Endodermal cell (in vitro differentiated cells): ENCODE measurements at regions not wholly inside any gene's neighbourhood (a gene's known extent, or its start where the extent isn't known, plus 50 kb on each side); places are given as distances from the start of the nearest gene placed in this dataset.

ENCODE experiments used
- DNase-seq: peaks from one replicate; pipeline ENCODE4 v3.0.0-alpha.2; 2017
- H3K27ac ChIP-seq: 2 replicates; pipeline ENCODE4 v1.5.1; 2013; ENCODE audit warnings: mild to moderate bottlenecking, low read depth, low read length, moderate library complexity
- H3K27me3 ChIP-seq: 2 replicates; pipeline ENCODE4 v1.6.1; 2013; ENCODE audit warnings: mild to moderate bottlenecking, low read length, moderate library complexity; ENCODE audit not compliant: insufficient read depth, control insufficient read depth, poor library complexity, severe bottlenecking
- H3K36me3 ChIP-seq: 2 replicates; pipeline ENCODE4 v1.7.0; 2013; ENCODE audit warnings: mild to moderate bottlenecking, low read length, moderate library complexity; ENCODE audit not compliant: control insufficient read depth, insufficient read depth
- H3K4me1 ChIP-seq: one replicate; pipeline ENCODE4 v1.7.0; 2013; ENCODE audit warnings: low read length; ENCODE audit not compliant: control insufficient read depth, insufficient read depth
- H3K4me3 ChIP-seq: 2 replicates; pipeline ENCODE4 v1.5.1; 2013; ENCODE audit warnings: mild to moderate bottlenecking, low read length, moderate library complexity
- H3K9ac ChIP-seq: 2 replicates; pipeline ENCODE4 v1.6.1; 2013; ENCODE audit warnings: mild to moderate bottlenecking, low read length, moderate library complexity; ENCODE audit not compliant: poor library complexity, severe bottlenecking; ENCODE audit errors: extremely low read depth
- H3K9me3 ChIP-seq: 2 replicates; pipeline ENCODE4 v1.6.1; 2013; ENCODE audit warnings: mild to moderate bottlenecking, low read length, moderate library complexity; ENCODE audit not compliant: control insufficient read depth
- H3K27ac Mint-ChIP-seq: 2 replicates; pipeline ENCODE4 v1.8.0; 2020; ENCODE audit warnings: mixed read lengths
- H3K27me3 Mint-ChIP-seq: 2 replicates; pipeline ENCODE4 v1.8.0; 2021; ENCODE audit warnings: mild to moderate bottlenecking, mixed read lengths; ENCODE audit not compliant: insufficient read depth
- H3K36me3 Mint-ChIP-seq: 2 replicates; pipeline ENCODE4 v1.8.0; 2020; ENCODE audit warnings: low read depth, mixed read lengths
- H3K4me1 Mint-ChIP-seq: 2 replicates; pipeline ENCODE4 v1.8.0; 2020; ENCODE audit warnings: mixed read lengths
- H3K4me3 Mint-ChIP-seq: 2 replicates; pipeline ENCODE4 v1.8.0; 2020; ENCODE audit warnings: mild to moderate bottlenecking, moderate library complexity, mixed read lengths
- H3K9me3 Mint-ChIP-seq: 2 replicates; pipeline ENCODE4 v1.8.0; 2020; ENCODE audit warnings: mild to moderate bottlenecking, mixed read lengths
- CTCF ChIP-seq: fragments of 200-600 bp; sonication (generic); conservative IDR thresholded peaks from 2 replicates; pipeline ENCODE4 v1.5.0; 2021; ENCODE audit warnings: antibody characterized with exemption, mild to moderate bottlenecking
- WGBS, 2 experiments: methylation state at CpG; one replicate each; pipeline versions ENCODE4 v1.1.5 to v1.1.7; 2013; ENCODE audit warnings: missing lambda C conversion rate in 2 of 2, mixed read lengths in 1 of 2; ENCODE audit not compliant: insufficient coverage in 1 of 2, insufficient read length in 1 of 2; 5-methylcytosine and 5-hydroxymethylcytosine counted together

- no peak overlapping the region for H3K9ac ChIP-seq
- 92% methylated on average over 3 of the region's 3 CpGs; no CpG with 5 or more reads in 1 of the 2 experiments for WGBS, 2 experiments
- no peak for TF ChIP-seq CTCF
Observed at GRCh38 chr7:131161103-131161502, 166.6 kb upstream of the MKLN1 start.

GRCh38 chr7:131164025-131164925 lies 163.4 kb upstream of the MKLN1 start:
- Mint-ChIP-seq H3K9me3 (no peaks in the 10 kb centered on the region), H3K36me3 (no peaks in the 10 kb centered on the region), H3K27ac (no peak overlapping the region), H3K4me1 (no peaks in the 10 kb centered on the region), H3K27me3 (no peaks in the 10 kb centered on the region), H3K4me3 (no peak overlapping the region)
- no peaks in the 10 kb centered on the region for H3K27me3 ChIP-seq
- WGBS, 2 experiments: 60 to 67% methylated on average over 1 to 3 of the region's 3 CpGs
- no peaks in the 10 kb centered on the region for H3K4me1 ChIP-seq
- TF ChIP-seq CTCF: no peak
- no peak for DNase-seq
- no peaks in the 10 kb centered on the region for H3K36me3 ChIP-seq
- H3K4me3 ChIP-seq: no peak overlapping the region
- H3K27ac ChIP-seq: no peak overlapping the region
- no peaks in the 10 kb centered on the region for H3K9me3 ChIP-seq
- H3K9ac ChIP-seq: no peak overlapping the region

More at GRCh38 chr7:131161103-131161502, 166.6 kb upstream of the MKLN1 start:
- no peaks in the 10 kb centered on the region for H3K9me3 ChIP-seq
- Mint-ChIP-seq H3K27me3 (no peaks in the 10 kb centered on the region), H3K27ac (no peak overlapping the region), H3K36me3 (no peaks in the 10 kb centered on the region), H3K9me3 (no peaks in the 10 kb centered on the region), H3K4me3 (no peak overlapping the region), H3K4me1 (no peaks in the 10 kb centered on the region)
- H3K27me3 ChIP-seq: no peaks in the 10 kb centered on the region
- H3K27ac ChIP-seq: no peak overlapping the region
- no peaks in the 10 kb centered on the region for H3K4me1 ChIP-seq
- H3K4me3 ChIP-seq: no peak overlapping the region
- no peak for DNase-seq
- no peaks in the 10 kb centered on the region for H3K36me3 ChIP-seq

- Histone ChIP-seq H3K4me3 (no peak overlapping the region), H3K9ac (no peak overlapping the region), H3K4me1 (no peaks in the 10 kb centered on the region), H3K36me3 (no peaks in the 10 kb centered on the region), H3K27me3 (no peaks in the 10 kb centered on the region), H3K9me3 (no peaks in the 10 kb centered on the region), H3K27ac (no peak overlapping the region)
- 85 to 92% methylated on average over 5 to 6 of the region's 6 CpGs for WGBS, 2 experiments
- Mint-ChIP-seq H3K4me1 (no peaks in the 10 kb centered on the region), H3K4me3 (no peak overlapping the region), H3K27ac (no peak overlapping the region), H3K36me3 (no peaks in the 10 kb centered on the region), H3K27me3 (no peaks in the 10 kb centered on the region), H3K9me3 (no peaks in the 10 kb centered on the region)
- TF ChIP-seq CTCF: no peak
- DNase-seq: no peak
Observed at GRCh38 chr7:131166066-131166465, 161.6 kb upstream of the MKLN1 start.
